ENCODE measurements at regions not wholly inside any gene's neighbourhood (a gene's known extent, or its start where the extent isn't known, plus 50 kb on each side); places are given as distances from the start of the nearest gene placed in this dataset.
A peak's percentile ranks its signal among the peaks of the same experiment; 100 is the strongest.

- TF ChIP-seq HMGN3 (IDR thresholded peaks at IDR 0.05; ENCODE audit: borderline replicate concordance, extremely low read depth, insufficient read length, low read depth, low read length), result no peak
- peak; percentile 85 for TF ChIP-seq MAFK (IDR thresholded peaks at IDR 0.05; ENCODE audit: low read length)
- TF ChIP-seq FOXM1 (IDR thresholded peaks at IDR 0.05; ENCODE audit: low read depth), result no peak
- no peak for TF ChIP-seq FOXM1 (CRISPR knock-in tag; IDR thresholded peaks at IDR 0.05; ENCODE audit: low read depth)
- no peak for TF ChIP-seq MTA2 (IDR thresholded peaks at IDR 0.05; ENCODE audit: low read depth)
- no peak for TF ChIP-seq ARID2 (IDR thresholded peaks at IDR 0.05)
- no peak for TF ChIP-seq ZNF511 (CRISPR knock-in tag; IDR thresholded peaks at IDR 0.05)
- no peak for TF ChIP-seq ZNF395 (CRISPR knock-in tag; IDR thresholded peaks at IDR 0.05)
- no peak for TF ChIP-seq CGGBP1 (CRISPR knock-in tag; IDR thresholded peaks at IDR 0.05)
- TF ChIP-seq SRSF3 (IDR thresholded peaks at IDR 0.05; ENCODE audit: insufficient read depth, low read length), result no peak
- no peak for TF ChIP-seq XRCC5 (IDR thresholded peaks at IDR 0.05; ENCODE audit: low read depth, low read length)
- peak; percentile 82 for TF ChIP-seq MAFF (IDR thresholded peaks at IDR 0.05; ENCODE audit: low read length)
- TF ChIP-seq RFX1 (IDR thresholded peaks at IDR 0.05), result no peak
- no peak for TF ChIP-seq MYBL2 (IDR thresholded peaks at IDR 0.05; ENCODE audit: low read depth)
- TF ChIP-seq MYBL2 (CRISPR knock-in tag; IDR thresholded peaks at IDR 0.05; ENCODE audit: borderline replicate concordance), result no peak
- TF ChIP-seq PML (IDR thresholded peaks at IDR 0.05; ENCODE audit: low read length), result no peak
- peak; percentile 83 for TF ChIP-seq EGR1 (conservative IDR thresholded peaks at IDR 0.05)
- TF ChIP-seq CBFA2T3 (IDR thresholded peaks at IDR 0.05), result peak; percentile 43
- TF ChIP-seq GABPB2 (CRISPR knock-in tag; conservative IDR thresholded peaks at IDR 0.05), result no peak
- no peak for TF ChIP-seq UBTF (IDR thresholded peaks at IDR 0.05; ENCODE audit: borderline replicate concordance in 1 of 2, low read depth in 2 of 2, low read length in 2 of 2)
- TF ChIP-seq HDAC1 (IDR thresholded peaks at IDR 0.05), result no peak
- TF ChIP-seq SRF (CRISPR knock-in tag; IDR thresholded peaks at IDR 0.05), result no peak
- no peak for TF ChIP-seq EZH2 (IDR thresholded peaks at IDR 0.05; ENCODE audit: borderline replicate concordance, low read depth, low read length)
- TF ChIP-seq HSF4 (CRISPR knock-in tag; IDR thresholded peaks at IDR 0.05; ENCODE audit: borderline replicate concordance), result no peak
- TF ChIP-seq ZBTB43 (CRISPR knock-in tag; IDR thresholded peaks at IDR 0.05), result no peak
These were observed 115.9 kb upstream of the TMPO start (continued) for GRCh38 chr12:98399532-98399931.

All from K562 (cell line).